ENCODE measurements at regions not wholly inside any gene's neighbourhood (a gene's known extent, or its start where the extent isn't known, plus 50 kb on each side); places are given as distances from the start of the nearest gene placed in this dataset.

DNA sequence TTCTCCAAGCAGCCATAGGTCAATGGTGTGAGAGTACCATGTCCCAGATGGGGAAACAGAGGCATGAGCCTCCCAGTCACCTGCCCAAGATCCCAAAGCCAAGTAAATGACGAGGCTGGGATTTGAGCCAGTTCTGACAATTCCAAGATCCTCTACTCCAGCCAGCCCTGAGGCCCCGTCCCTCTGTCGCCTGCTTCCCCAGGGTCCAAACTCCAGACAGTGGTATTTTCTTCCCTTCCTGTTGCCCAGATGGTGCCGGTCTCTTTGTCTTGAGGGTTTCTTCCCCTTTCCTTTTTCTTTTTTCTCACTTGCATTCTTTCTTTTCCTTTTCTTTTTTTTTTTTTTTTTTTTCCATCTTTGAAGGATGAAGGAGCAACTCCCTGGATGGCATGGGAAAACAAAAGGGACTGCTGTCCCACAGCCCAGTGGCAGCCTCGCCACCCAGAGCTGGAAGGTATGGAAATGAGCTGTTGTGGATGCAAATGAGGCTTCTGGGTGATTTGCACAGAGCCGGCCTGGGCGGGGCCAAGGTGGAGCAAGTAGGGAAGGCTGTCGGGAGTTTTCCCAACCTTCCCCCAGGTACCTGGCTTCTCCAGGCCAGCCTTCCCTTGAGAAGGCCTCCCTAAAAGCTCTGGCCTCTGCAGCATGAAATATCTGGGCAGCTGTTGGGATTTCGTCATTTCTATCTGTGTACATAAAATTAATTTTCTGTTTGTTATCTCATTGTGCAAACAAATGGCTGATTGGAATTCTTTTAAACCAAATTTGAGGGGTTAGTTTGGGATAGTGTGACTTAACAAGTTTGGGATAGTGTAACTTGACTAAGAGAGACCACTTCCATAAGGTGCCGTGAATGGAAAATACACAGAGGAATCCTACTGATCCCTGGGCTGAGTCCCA, 146.8 kb downstream of the MN1 start:
- TF ChIP-seq SIN3A (IDR thresholded peaks at IDR 0.05; ENCODE audit: borderline replicate concordance, insufficient read depth, low read length): no peak

DNA sequence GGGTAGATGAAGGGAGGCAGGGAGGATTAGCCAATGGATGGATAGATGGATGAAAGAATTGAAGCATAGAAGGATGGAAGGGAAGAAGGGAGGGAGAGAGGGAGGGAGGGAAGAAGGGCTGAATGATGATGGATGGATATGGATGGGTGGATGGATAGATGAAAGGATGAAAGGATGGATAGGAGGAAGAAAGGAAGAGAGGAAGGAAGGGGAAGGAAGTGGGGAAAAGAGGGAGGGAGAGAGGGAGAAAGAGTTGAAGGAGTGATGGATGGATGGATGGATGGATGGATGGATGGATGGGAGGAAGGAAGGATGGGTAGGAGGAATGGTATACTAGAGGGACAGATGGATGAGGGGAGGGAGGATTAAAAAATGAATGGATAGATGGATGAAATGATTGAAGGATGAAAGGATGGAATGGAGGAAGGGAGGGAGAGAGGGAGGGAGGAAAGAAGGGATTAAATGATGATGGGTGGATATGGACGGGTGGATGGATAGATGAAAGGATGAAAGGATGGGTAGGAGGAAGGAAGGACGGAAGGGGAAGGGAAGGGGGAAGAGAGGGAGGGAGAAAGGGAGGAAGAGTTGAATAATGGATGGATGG, 145.9 kb downstream of the MN1 start:
- no peak for TF ChIP-seq REST (IDR thresholded peaks at IDR 0.05; ENCODE audit: insufficient read depth in 1 of 2, low read depth in 2 of 2, low read length in 2 of 2)
- no peak for TF ChIP-seq TAF1 (IDR thresholded peaks at IDR 0.05; ENCODE audit: borderline replicate concordance, insufficient read depth, low read length)
- TF ChIP-seq POLR2AphosphoS5 (IDR thresholded peaks at IDR 0.05; ENCODE audit: low read depth, low read length): no peak
- no peak for TF ChIP-seq SIN3A (IDR thresholded peaks at IDR 0.05; ENCODE audit: borderline replicate concordance, insufficient read depth, low read length)
- TF ChIP-seq FOXP2 (optimal IDR thresholded peaks at IDR 0.05; ENCODE audit: borderline replicate concordance, extremely low read depth, extremely low read length, insufficient read depth): no peak

DNA sequence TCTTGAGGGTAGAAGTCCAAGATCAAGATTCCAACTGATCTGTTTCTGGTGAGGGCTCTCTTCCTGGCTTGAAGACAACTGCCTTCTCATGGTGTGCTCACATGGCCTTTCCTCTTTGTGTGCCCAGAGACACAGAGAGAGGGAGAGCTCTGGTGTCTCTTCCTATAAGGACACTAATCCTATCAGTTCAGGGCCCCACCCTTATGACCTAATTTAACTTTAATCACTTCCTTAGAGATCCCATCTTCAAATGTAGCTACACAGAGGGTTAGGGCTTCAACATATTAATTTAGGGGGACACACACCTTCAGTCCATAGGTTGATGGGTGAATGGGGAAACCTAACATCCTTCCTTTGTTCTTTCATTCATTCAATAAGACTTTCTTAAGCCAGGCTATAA, 144.6 kb downstream of the MN1 start:
- TF ChIP-seq SIN3A (IDR thresholded peaks at IDR 0.05; ENCODE audit: borderline replicate concordance, insufficient read depth, low read length) (no peak), TAF1 (IDR thresholded peaks at IDR 0.05; ENCODE audit: borderline replicate concordance, insufficient read depth, low read length) (no peak), REST (IDR thresholded peaks at IDR 0.05; ENCODE audit: insufficient read depth in 1 of 2, low read depth in 2 of 2, low read length in 2 of 2) (no peak), POLR2AphosphoS5 (IDR thresholded peaks at IDR 0.05; ENCODE audit: low read depth, low read length) (no peak)

GRCh38 chr22:27660306-27660705, 141.2 kb downstream of the MN1 start:
- TF ChIP-seq REST (IDR thresholded peaks at IDR 0.05; ENCODE audit: insufficient read depth in 1 of 2, low read depth in 2 of 2, low read length in 2 of 2) (no peak), TAF1 (IDR thresholded peaks at IDR 0.05; ENCODE audit: borderline replicate concordance, insufficient read depth, low read length) (no peak), FOXP2 (optimal IDR thresholded peaks at IDR 0.05; ENCODE audit: borderline replicate concordance, extremely low read depth, extremely low read length, insufficient read depth) (no peak), SIN3A (IDR thresholded peaks at IDR 0.05; ENCODE audit: borderline replicate concordance, insufficient read depth, low read length) (no peak), POLR2AphosphoS5 (IDR thresholded peaks at IDR 0.05; ENCODE audit: low read depth, low read length) (no peak)

DNA sequence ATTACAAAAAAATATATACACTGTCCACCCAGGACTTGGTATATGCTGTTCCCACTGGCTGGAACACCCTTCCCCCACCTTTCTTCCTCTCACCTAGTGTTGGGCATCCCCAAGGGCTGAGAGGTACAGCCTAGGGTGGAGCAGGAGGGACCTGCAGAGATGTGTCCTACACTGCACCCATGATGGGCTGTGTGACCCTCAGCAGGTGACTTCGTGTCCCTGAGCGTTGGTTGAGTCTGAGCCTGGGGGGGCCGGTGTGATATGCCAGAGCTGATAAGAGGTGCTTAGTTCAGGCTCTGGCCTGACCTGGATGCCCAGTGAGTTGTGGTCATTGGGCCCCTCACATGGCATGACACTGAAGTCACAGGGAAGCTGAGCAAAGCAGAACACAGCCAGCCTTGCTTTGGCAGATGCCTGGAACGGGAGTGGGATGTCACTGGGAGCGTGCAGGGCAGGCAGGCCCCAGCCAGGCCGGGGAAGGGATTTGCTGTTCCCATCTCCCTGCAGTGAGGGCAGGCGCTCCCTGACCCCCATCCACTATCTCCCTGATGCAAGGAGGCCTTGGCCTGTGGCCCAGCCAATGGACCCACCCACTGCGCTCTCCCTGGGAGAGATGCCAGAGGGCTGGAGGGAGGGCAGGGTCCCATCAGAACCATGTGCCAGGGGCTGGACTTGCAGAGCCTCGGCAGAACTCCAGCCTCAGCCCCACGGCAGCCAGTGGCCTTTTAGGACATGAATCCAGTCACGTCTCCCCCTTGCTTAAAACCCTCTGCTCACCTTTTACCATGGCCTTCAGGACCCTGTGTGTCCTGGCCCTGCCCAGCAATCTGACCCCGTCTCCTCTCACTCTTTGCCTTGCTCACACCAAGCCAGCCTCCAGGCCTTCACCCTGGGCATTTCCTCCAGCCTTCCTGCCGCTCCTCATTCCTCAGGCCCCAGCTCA, 138.9 kb downstream of the MN1 start:
- TF ChIP-seq TAF1 (IDR thresholded peaks at IDR 0.05; ENCODE audit: borderline replicate concordance, insufficient read depth, low read length): no peak
- no peak for TF ChIP-seq SIN3A (IDR thresholded peaks at IDR 0.05; ENCODE audit: borderline replicate concordance, insufficient read depth, low read length)
- TF ChIP-seq POLR2AphosphoS5 (IDR thresholded peaks at IDR 0.05; ENCODE audit: low read depth, low read length): no peak
- no peak for TF ChIP-seq FOXP2 (optimal IDR thresholded peaks at IDR 0.05; ENCODE audit: borderline replicate concordance, extremely low read depth, extremely low read length, insufficient read depth)
- TF ChIP-seq REST (IDR thresholded peaks at IDR 0.05; ENCODE audit: insufficient read depth in 1 of 2, low read depth in 2 of 2, low read length in 2 of 2): no peak

All from PFSK-1 (cell line).